K562 (cell line): ENCODE measurements at regions not wholly inside any gene's neighbourhood (a gene's known extent, or its start where the extent isn't known, plus 50 kb on each side); places are given as distances from the start of the nearest gene placed in this dataset.

Experiments used
- ATAC-seq: fragments of 200-7000 bp; cut with Tn5 transposase; 3 replicates; pipeline ENCODE4 v1.9.1; 2020; ENCODE audit warnings: moderate library complexity
- BruUV-seq: library from RNA; stranded (reverse); fragments of 400-500 nt; replicated peaks from 2 replicates; lab custom pipeline; 2021; lab: Mats Ljungman, UMichigan
- CTCF ChIA-PET: fragments of 300-600 bp; formaldehyde crosslinking; extraction: SDS; loops from one replicate; lab custom pipeline; 2021; ENCODE audit warnings: low intra/inter-chr PET ratio; lab: Yijun Ruan, JAX
- POLR2A ChIA-PET: fragments of 300-600, 350-650 bp; sonication (Branson Sonifier 250); formaldehyde crosslinking; extraction: SDS; loops from one replicate; lab custom pipeline; 2021; ENCODE audit warnings: antibody characterized with exemption, inconsistent platforms; lab: Yijun Ruan, JAX
- DNase-seq, 4 experiments: peaks; one replicate each; pipeline versions ENCODE4 v3.0.0 to v3.0.0-alpha.2; 2011 to 2018; ENCODE audit warnings: low spot score in 3 of 4, mixed read lengths in 3 of 4; ENCODE audit errors: extremely low read depth in 1 of 4
- FAIRE-seq: peaks from 2 replicates; lab custom pipeline; 2011; peaks lifted over from hg19 to GRCh38; lab: Jason Lieb, UNC
- H2AFZ ChIP-seq: 2 replicates; pipeline ENCODE4 v1.6.0; 2011; ENCODE audit warnings: low read depth, low read length, control low read depth, inconsistent platforms
- H3K27ac ChIP-seq: fragments of 200-600 bp; 3 replicates; pipeline ENCODE4 v1.8.0; 2011; ENCODE audit warnings: low read depth, mild to moderate bottlenecking, control low read depth, inconsistent platforms, low read length, moderate library complexity, mixed read lengths; ENCODE audit errors: extremely low read depth
- H3K27me3 ChIP-seq, 2 experiments: fragments of 300-600 bp in 1 of 2; 2 replicates in 1 of 2; 3 replicates in 1 of 2; pipeline versions ENCODE4 v1.6.0 to v1.8.0; 2011; ENCODE audit warnings: inconsistent platforms in 2 of 2, low read length in 2 of 2, mild to moderate bottlenecking in 1 of 2, mixed read lengths in 1 of 2, moderate library complexity in 1 of 2; ENCODE audit not compliant: control insufficient read depth in 2 of 2, insufficient read depth in 2 of 2
- H3K36me3 ChIP-seq: fragments of 300-600 bp; 3 replicates; pipeline ENCODE4 v1.8.0; 2011; ENCODE audit warnings: mild to moderate bottlenecking, low read length, inconsistent platforms; ENCODE audit not compliant: control insufficient read depth, insufficient read depth
- H3K4me1 ChIP-seq, 2 experiments: fragments of 200-600 bp in 1 of 2; replicated peaks in 1 of 2; 2 replicates in 1 of 2; 3 replicates in 1 of 2; pipeline versions ENCODE4 v1.5.1 to v1.8.0; 2011; ENCODE audit warnings: inconsistent platforms in 2 of 2, low read length in 2 of 2, mild to moderate bottlenecking in 1 of 2, mixed read lengths in 1 of 2, moderate library complexity in 1 of 2; ENCODE audit not compliant: control insufficient read depth in 2 of 2, insufficient read depth in 2 of 2
- H3K4me2 ChIP-seq: 2 replicates; pipeline ENCODE4 v1.6.1; 2011; ENCODE audit warnings: low read length, control low read depth, inconsistent platforms, mixed read lengths; ENCODE audit not compliant: insufficient read depth
- H3K4me3 ChIP-seq: fragments of 200-600 bp; sonication (generic), shearing (Covaris generic); 2 replicates; pipeline ENCODE4 v1.5.1; 2016; ENCODE audit warnings: control low read depth, inconsistent platforms
- H3K79me2 ChIP-seq: fragments of 200-600 bp; 3 replicates; pipeline ENCODE4 v1.8.0; 2011; ENCODE audit warnings: low read length, inconsistent platforms; ENCODE audit not compliant: control insufficient read depth, insufficient read depth
- H3K9ac ChIP-seq, 2 experiments: 2 replicates each; pipeline versions ENCODE4 v1.6.0 to v1.6.1; 2011; ENCODE audit warnings: low read depth in 2 of 2, low read length in 2 of 2, control low read depth in 1 of 2, inconsistent platforms in 1 of 2, mild to moderate bottlenecking in 1 of 2, mixed read lengths in 1 of 2; ENCODE audit not compliant: insufficient read depth in 1 of 2
- H3K9me1 ChIP-seq: one replicate; pipeline ENCODE4 v1.6.0; 2011; ENCODE audit warnings: inconsistent platforms, mild to moderate bottlenecking, low read length, moderate library complexity; ENCODE audit not compliant: control insufficient read depth, insufficient read depth
- H3K9me3 ChIP-seq: replicated peaks from 2 replicates; pipeline ENCODE4 v1.5.1; 2011; ENCODE audit warnings: low read depth, low read length, inconsistent platforms; ENCODE audit not compliant: control insufficient read depth, insufficient read depth
- H4K20me1 ChIP-seq: replicated peaks from 2 replicates; pipeline ENCODE4 v1.6.1; 2011; ENCODE audit warnings: low read length, inconsistent platforms, mixed read lengths; ENCODE audit not compliant: control insufficient read depth, insufficient read depth
- NONO ChIP-seq, 2 experiments: fragments of 200-400 bp in 1 of 2; fragments of 450-650 bp in 1 of 2; formaldehyde crosslinking in 1 of 2; IDR thresholded peaks; 2 replicates each; pipeline ENCODE4 v1.6.1; 2017; ENCODE audit warnings: low read depth in 2 of 2, mild to moderate bottlenecking in 2 of 2, moderate library complexity in 2 of 2, low read length in 1 of 2
- ZBTB40 ChIP-seq, 2 experiments: fragments of 450-650 bp in 1 of 2; sonication (generic) in 1 of 2; formaldehyde crosslinking in 1 of 2; IDR thresholded peaks; 2 replicates each; pipeline versions ENCODE4 v1.7.1 to v1.9.0; 2016 to 2022; ENCODE audit warnings: inconsistent platforms in 1 of 2, mild to moderate bottlenecking in 1 of 2, missing genetic modification reagents in 1 of 2
- WGBS: fragments of 100-300 bp; shearing (Covaris generic); methylation state at CpG from one replicate; pipeline ENCODE4 v1.1.6; 2016; ENCODE audit warnings: low coverage, mixed read lengths; ENCODE audit not compliant: insufficient coverage; ENCODE audit errors: missing lambda C conversion rate; 5-methylcytosine and 5-hydroxymethylcytosine counted together
- in situ Hi-C: fragments of 300-500 bp; cut with MboI; formaldehyde crosslinking; loops from 4 replicates; pipeline ENCODE4 v1.15.0; 2018; ENCODE audit warnings: inconsistent platforms, mixed read lengths
- intact Hi-C: fragments of 100-400 bp; cut with micrococcal nuclease; formaldehyde crosslinking; loops from 2 replicates; pipeline ENCODE4 v1.14.2; 2022

- WGBS: 0% methylated on average over 4 of the region's 4 CpGs
- no peaks in the 10 kb centered on the region for H3K4me1 ChIP-seq
These were observed 683.8 kb upstream of the EEF2KMT start for GRCh38 chr16:5781436-5781835.

More at GRCh38 chr16:5781436-5781835, 683.8 kb upstream of the EEF2KMT start:
- no peak overlapping the region for H3K9ac ChIP-seq
- H3K9me3 ChIP-seq: no peaks in the 10 kb centered on the region
- ATAC-seq (no peak), FAIRE-seq (no peak), DNase-seq (no peak)
- in situ Hi-C loops (no loop called here), intact Hi-C loops (no loop called here)
- no peak overlapping the region for H2AFZ ChIP-seq
- H3K4me2 ChIP-seq: no peak overlapping the region
- H3K36me3 ChIP-seq: no peaks in the 10 kb centered on the region
- TF ChIP-seq NONO (IDR thresholded peaks at IDR 0.05; ENCODE audit: low read depth in 2 of 2, low read length in 1 of 2) (no peak), ZBTB40 (IDR thresholded peaks at IDR 0.05) (peak; percentile 74), ZBTB40 (CRISPR knock-in tag; IDR thresholded peaks at IDR 0.05) (no peak)
- H3K27me3 ChIP-seq: no peaks in the 10 kb centered on the region
- H3K27ac ChIP-seq: no peak overlapping the region
- BruUV-seq: no TSS peak
- H3K9me1 ChIP-seq: no peaks in the 10 kb centered on the region
- POLR2A ChIA-PET: no interaction called here
- no peak overlapping the region for H3K4me3 ChIP-seq
- no peaks in the 10 kb centered on the region for H4K20me1 ChIP-seq
- CTCF ChIA-PET: no interaction called here
- no peaks in the 10 kb centered on the region for H3K79me2 ChIP-seq
